ENCODE measurements at regions not wholly inside any gene's neighbourhood (a gene's known extent, or its start where the extent isn't known, plus 50 kb on each side); places are given as distances from the start of the nearest gene placed in this dataset.

- no peaks in the 10 kb centered on the region for H3K4me1 Mint-ChIP-seq
- H3K9ac ChIP-seq (ENCODE audit: insufficient read depth, low read length, poor library complexity, severe bottlenecking), result no peak overlapping the region
- H3K27ac Mint-ChIP-seq, result no peak overlapping the region
- intact Hi-C loops (cut with micrococcal nuclease), result no loop called here
- H3K27me3 ChIP-seq (ENCODE audit: control insufficient read depth in 2 of 2, insufficient read depth in 2 of 2, low read length in 2 of 2), result no peaks in the 10 kb centered on the region
- H3K4me3 Mint-ChIP-seq, result no peak overlapping the region
- TF ChIP-seq, protein P1, sequence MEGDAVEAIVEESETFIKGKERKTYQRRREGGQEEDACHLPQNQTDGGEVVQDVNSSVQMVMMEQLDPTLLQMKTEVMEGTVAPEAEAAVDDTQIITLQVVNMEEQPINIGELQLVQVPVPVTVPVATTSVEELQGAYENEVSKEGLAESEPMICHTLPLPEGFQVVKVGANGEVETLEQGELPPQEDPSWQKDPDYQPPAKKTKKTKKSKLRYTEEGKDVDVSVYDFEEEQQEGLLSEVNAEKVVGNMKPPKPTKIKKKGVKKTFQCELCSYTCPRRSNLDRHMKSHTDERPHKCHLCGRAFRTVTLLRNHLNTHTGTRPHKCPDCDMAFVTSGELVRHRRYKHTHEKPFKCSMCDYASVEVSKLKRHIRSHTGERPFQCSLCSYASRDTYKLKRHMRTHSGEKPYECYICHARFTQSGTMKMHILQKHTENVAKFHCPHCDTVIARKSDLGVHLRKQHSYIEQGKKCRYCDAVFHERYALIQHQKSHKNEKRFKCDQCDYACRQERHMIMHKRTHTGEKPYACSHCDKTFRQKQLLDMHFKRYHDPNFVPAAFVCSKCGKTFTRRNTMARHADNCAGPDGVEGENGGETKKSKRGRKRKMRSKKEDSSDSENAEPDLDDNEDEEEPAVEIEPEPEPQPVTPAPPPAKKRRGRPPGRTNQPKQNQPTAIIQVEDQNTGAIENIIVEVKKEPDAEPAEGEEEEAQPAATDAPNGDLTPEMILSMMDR (IDR thresholded peaks at IDR 0.05), result no peak
- no peaks in the 10 kb centered on the region for H3K9me3 ChIP-seq (replicated peaks in 1 of 2; ENCODE audit: control insufficient read depth in 1 of 2, insufficient read depth in 1 of 2, low read length in 2 of 2)
- no peak overlapping the region for H3K27ac ChIP-seq (ENCODE audit: low read depth in 1 of 2, low read length in 2 of 2)
- no peak for DNase-seq
- WGBS (ENCODE audit: insufficient coverage), result no CpG with 5 or more reads among the region's 3 CpGs
- no peak overlapping the region for H2AFZ ChIP-seq (ENCODE audit: insufficient read depth, low read depth, low read length, poor library complexity, severe bottlenecking)
- no peaks in the 10 kb centered on the region for H4K20me1 ChIP-seq (ENCODE audit: insufficient read depth, low read length)
- H3K4me3 ChIP-seq (replicated peaks in 1 of 3; ENCODE audit: low read depth in 2 of 3, low read length in 3 of 3), result no peak overlapping the region
- no peaks in the 10 kb centered on the region for H3K36me3 Mint-ChIP-seq
- H3K4me2 ChIP-seq (replicated peaks; ENCODE audit: extremely low read depth, low read length, poor library complexity, severe bottlenecking), result no peak overlapping the region
- no peaks in the 10 kb centered on the region for H3K36me3 ChIP-seq (replicated peaks in 1 of 2; ENCODE audit: control insufficient read depth in 1 of 2, insufficient read depth in 2 of 2, low read length in 2 of 2)
- no peaks in the 10 kb centered on the region for H3K4me1 ChIP-seq (ENCODE audit: control insufficient read depth in 1 of 2, insufficient read depth in 2 of 2, low read length in 2 of 2)
- H3K79me2 ChIP-seq (ENCODE audit: insufficient read depth, low read length), result no peaks in the 10 kb centered on the region
- H3K27me3 Mint-ChIP-seq (ENCODE audit: low read depth in 3 of 3), result no peaks in the 10 kb centered on the region
- peaks cover 0 to 12% (median 2%) of the 10 kb centered on the region in 7 donors for H3K9me3 Mint-ChIP-seq
Observed at GRCh38 chr13:74784959-74785358, 650.8 kb upstream of the KLF12 start.

GRCh38 chr13:74778946-74779345 lies 644.7 kb upstream of the KLF12 start:
- intact Hi-C loops (cut with micrococcal nuclease), result no loop called here
- H3K4me1 ChIP-seq (ENCODE audit: control insufficient read depth in 1 of 2, insufficient read depth in 2 of 2, low read length in 2 of 2), result no peaks in the 10 kb centered on the region
- no peaks in the 10 kb centered on the region for H3K27me3 Mint-ChIP-seq (ENCODE audit: low read depth in 3 of 3)
- H3K4me3 Mint-ChIP-seq, result no peak overlapping the region
- H3K36me3 Mint-ChIP-seq, result no peaks in the 10 kb centered on the region
- H3K79me2 ChIP-seq (ENCODE audit: insufficient read depth, low read length), result no peaks in the 10 kb centered on the region
- no peaks in the 10 kb centered on the region for H4K20me1 ChIP-seq (ENCODE audit: insufficient read depth, low read length)
- TF ChIP-seq, protein P1 (IDR thresholded peaks at IDR 0.05), result no peak
- no peak overlapping the region for H3K4me2 ChIP-seq (replicated peaks; ENCODE audit: extremely low read depth, low read length, poor library complexity, severe bottlenecking)
- peaks cover 4 to 7% of the 10 kb centered on the region in 2 donors for H3K9me3 ChIP-seq (replicated peaks in 1 of 2; ENCODE audit: control insufficient read depth in 1 of 2, insufficient read depth in 1 of 2, low read length in 2 of 2)
- H3K4me3 ChIP-seq (replicated peaks in 1 of 3; ENCODE audit: low read depth in 2 of 3, low read length in 3 of 3), result no peak overlapping the region
- no peaks in the 10 kb centered on the region for H3K4me1 Mint-ChIP-seq
- no CpG with 5 or more reads among the region's 2 CpGs for WGBS (ENCODE audit: insufficient coverage)
- no peaks in the 10 kb centered on the region for H3K36me3 ChIP-seq (replicated peaks in 1 of 2; ENCODE audit: control insufficient read depth in 1 of 2, insufficient read depth in 2 of 2, low read length in 2 of 2)
- no peaks in the 10 kb centered on the region for H3K27me3 ChIP-seq (ENCODE audit: control insufficient read depth in 2 of 2, insufficient read depth in 2 of 2, low read length in 2 of 2)
- no peak overlapping the region for H3K27ac ChIP-seq (ENCODE audit: low read depth in 1 of 2, low read length in 2 of 2)
- H3K27ac Mint-ChIP-seq, result no peak overlapping the region
- H3K9ac ChIP-seq (ENCODE audit: insufficient read depth, low read length, poor library complexity, severe bottlenecking), result no peak overlapping the region
- peaks cover 0 to 14% (median 4%) of the 10 kb centered on the region in 7 donors for H3K9me3 Mint-ChIP-seq
- H2AFZ ChIP-seq (ENCODE audit: insufficient read depth, low read depth, low read length, poor library complexity, severe bottlenecking), result no peak overlapping the region
- no peak for DNase-seq

All from CD14-positive monocyte (primary cell).